Type B pancreatic cell (in vitro differentiated cells): ENCODE measurements at regions not wholly inside any gene's neighbourhood (a gene's known extent, or its start where the extent isn't known, plus 50 kb on each side); places are given as distances from the start of the nearest gene placed in this dataset.

Experiments
- DNase-seq: peaks from one replicate; pipeline ENCODE4 v3.0.0; 2021; ENCODE audit warnings: mixed read lengths; ENCODE audit not compliant: unreplicated experiment; ENCODE audit errors: extremely low spot score
- H3K27ac Mint-ChIP-seq: 2 replicates; pipeline ENCODE4 v1.8.0; 2021; ENCODE audit warnings: mild to moderate bottlenecking, mixed read lengths
- H3K27me3 Mint-ChIP-seq: 2 replicates; pipeline ENCODE4 v1.8.0; 2021; ENCODE audit warnings: mixed read lengths
- H3K36me3 Mint-ChIP-seq: 2 replicates; pipeline ENCODE4 v1.8.0; 2021; ENCODE audit warnings: mixed read lengths
- H3K4me1 Mint-ChIP-seq: one replicate; pipeline ENCODE4 v1.8.0; 2021; ENCODE audit warnings: mixed read lengths; ENCODE audit not compliant: unreplicated experiment
- H3K4me3 Mint-ChIP-seq: 2 replicates; pipeline ENCODE4 v1.8.0; 2021; ENCODE audit warnings: mild to moderate bottlenecking, mixed read lengths
- H3K9me3 Mint-ChIP-seq: 2 replicates; pipeline ENCODE4 v1.8.0; 2021; ENCODE audit warnings: mixed read lengths
- CTCF ChIP-seq: fragments of 200-600 bp; sonication (generic); conservative IDR thresholded peaks from 2 replicates; pipeline ENCODE4 v1.5.0; 2021; ENCODE audit warnings: antibody characterized with exemption, mild to moderate bottlenecking

- Mint-ChIP-seq H3K27ac (no peak overlapping the region), H3K4me1 (no peaks in the 10 kb centered on the region), H3K4me3 (no peak overlapping the region), H3K9me3 (no peaks in the 10 kb centered on the region), H3K36me3 (no peaks in the 10 kb centered on the region), H3K27me3 (peaks cover 2% of the 10 kb centered on the region)
- TF ChIP-seq CTCF, result no peak
- no peak for DNase-seq
Measured at GRCh38 chr19:30634131-30634830, 262.1 kb downstream of the ZNF536 start.

GRCh38 chr19:30631033-30631370, 258.8 kb downstream of the ZNF536 start:
- Mint-ChIP-seq H3K36me3 (no peaks in the 10 kb centered on the region), H3K4me3 (no peak overlapping the region), H3K9me3 (no peaks in the 10 kb centered on the region), H3K27me3 (peaks cover 2% of the 10 kb centered on the region), H3K4me1 (no peaks in the 10 kb centered on the region), H3K27ac (no peak overlapping the region)
- no peak for DNase-seq
- no peak for TF ChIP-seq CTCF

GRCh38 chr19:30630289-30631032, 258.3 kb downstream of the ZNF536 start:
- Mint-ChIP-seq H3K4me3 (no peak overlapping the region), H3K27me3 (peaks cover 2% of the 10 kb centered on the region), H3K9me3 (no peaks in the 10 kb centered on the region), H3K27ac (no peak overlapping the region), H3K4me1 (no peaks in the 10 kb centered on the region), H3K36me3 (no peaks in the 10 kb centered on the region)
- no peak for TF ChIP-seq CTCF
- DNase-seq, result no peak

- H3K36me3 Mint-ChIP-seq, result no peaks in the 10 kb centered on the region
- no peak overlapping the region for H3K4me3 Mint-ChIP-seq
- H3K4me1 Mint-ChIP-seq, result no peaks in the 10 kb centered on the region
- TF ChIP-seq CTCF, result no peak
- DNase-seq, result no peak
- no peaks in the 10 kb centered on the region for H3K27me3 Mint-ChIP-seq
- H3K27ac Mint-ChIP-seq, result no peak overlapping the region
- H3K9me3 Mint-ChIP-seq, result no peaks in the 10 kb centered on the region
Measured at GRCh38 chr19:30629086-30629485, 256.9 kb downstream of the ZNF536 start.

- Mint-ChIP-seq H3K27ac (no peak overlapping the region), H3K4me3 (no peak overlapping the region), H3K9me3 (peaks cover 5% of the 10 kb centered on the region), H3K36me3 (no peaks in the 10 kb centered on the region), H3K27me3 (no peaks in the 10 kb centered on the region), H3K4me1 (peaks cover 7% of the 10 kb centered on the region)
- no peak for DNase-seq
- TF ChIP-seq CTCF, result no peak
Measured at GRCh38 chr19:30626626-30626966, 254.4 kb downstream of the ZNF536 start.
